ENCODE measurements at regions not wholly inside any gene's neighbourhood (a gene's known extent, or its start where the extent isn't known, plus 50 kb on each side); places are given as distances from the start of the nearest gene placed in this dataset.

- H4K8ac ChIP-seq (ENCODE audit: extremely low read depth, insufficient read depth, low read length): no peak overlapping the region
- H3K4me1 ChIP-seq (replicated peaks in 1 of 4; ENCODE audit: control insufficient read depth in 3 of 4, insufficient read depth in 4 of 4, low read length in 3 of 4): no peaks in the 10 kb centered on the region
- H3K4ac ChIP-seq (replicated peaks; ENCODE audit: insufficient read length, low read depth, low read length): no peak overlapping the region
- no peaks in the 10 kb centered on the region for H3K79me2 ChIP-seq (ENCODE audit: control insufficient read depth in 1 of 2, insufficient read depth in 2 of 2, low read length in 2 of 2)
- no peak overlapping the region for H2BK15ac ChIP-seq (ENCODE audit: low read length)
- H3K56ac ChIP-seq (replicated peaks; ENCODE audit: insufficient read length, low read depth, low read length): no peak overlapping the region
- DNase-seq (ENCODE audit: low read depth in 1 of 2, low spot score in 2 of 2) (no peak), FAIRE-seq (no peak)
- no peak overlapping the region for H3K14ac ChIP-seq (ENCODE audit: insufficient read length)
- ChIA-PET CTCF (ENCODE audit: partially characterized antibody) (no interaction called here), POLR2A (ENCODE audit: partially characterized antibody) (no interaction called here)
- no peak overlapping the region for H2BK20ac ChIP-seq (ENCODE audit: low read length)
- no peak overlapping the region for H3K9ac ChIP-seq (replicated peaks in 1 of 4; ENCODE audit: extremely low read depth in 1 of 4, low read depth in 3 of 4, low read length in 3 of 4)
- no peak overlapping the region for H4K91ac ChIP-seq (replicated peaks; ENCODE audit: insufficient read length, low read length)
- no peak overlapping the region for H2BK12ac ChIP-seq (ENCODE audit: low read depth, low read length)
- H2AFZ ChIP-seq (ENCODE audit: low read length): no peak overlapping the region
- no peak overlapping the region for H3K4me3 ChIP-seq (ENCODE audit: extremely low read depth in 1 of 4, insufficient read depth in 2 of 4, low read depth in 3 of 4, low read length in 4 of 4)
- H3K36me3 ChIP-seq (ENCODE audit: control insufficient read depth in 2 of 4, insufficient read depth in 4 of 4, low read length in 3 of 4): no peaks in the 10 kb centered on the region
- no peak overlapping the region for H2BK5ac ChIP-seq (ENCODE audit: low read depth, low read length)
- H2BK120ac ChIP-seq (replicated peaks; ENCODE audit: low read depth, low read length): no peak overlapping the region
- H3K23ac ChIP-seq (ENCODE audit: insufficient read length): no peak overlapping the region
- H4K5ac ChIP-seq (ENCODE audit: insufficient read length, low read depth, low read length): no peak overlapping the region
- H3K27me3 ChIP-seq (replicated peaks in 1 of 4; ENCODE audit: control insufficient read depth in 3 of 4, extremely low read depth in 1 of 4, insufficient read depth in 3 of 4, low read length in 3 of 4): no peaks in the 10 kb centered on the region
- no peak overlapping the region for H2AK5ac ChIP-seq (ENCODE audit: low read depth, low read length)
- no peaks in the 10 kb centered on the region for H4K20me1 ChIP-seq (replicated peaks in 1 of 2; ENCODE audit: control insufficient read depth in 1 of 2, insufficient read depth in 2 of 2, low read length in 2 of 2)
- H3K27ac ChIP-seq (ENCODE audit: low read depth, low read length): no peak overlapping the region
- WGBS, 2 experiments (ENCODE audit: extremely low coverage in 1 of 2, insufficient coverage in 1 of 2, insufficient read length in 1 of 2, insufficient replicate concordance in 2 of 2, low coverage in 1 of 2, low lambda C conversion rate in 2 of 2, missing lambda C conversion rate in 1 of 2): 92% methylated on average over 2 of the region's 2 CpGs; no CpG with 5 or more reads in 1 of the 2 experiments
- no peaks in the 10 kb centered on the region for H3K79me1 ChIP-seq (ENCODE audit: low read depth, low read length)
- H3K4me2 ChIP-seq (ENCODE audit: insufficient read depth in 1 of 2, low read depth in 2 of 2, low read length in 2 of 2): no peak overlapping the region
- no peaks in the 10 kb centered on the region for H3K23me2 ChIP-seq (ENCODE audit: low read depth, low read length)
- no peak overlapping the region for H3K18ac ChIP-seq (ENCODE audit: extremely low read depth, low read length)
- no peaks in the 10 kb centered on the region for H3K9me3 ChIP-seq (ENCODE audit: insufficient read depth in 2 of 2, low read depth in 1 of 2, low read length in 1 of 2)
- TF ChIP-seq CEBPB (IDR thresholded peaks at IDR 0.05; ENCODE audit: low read depth, low read length) (no peak), CREB1 (IDR thresholded peaks at IDR 0.05) (no peak), EZH2 (IDR thresholded peaks at IDR 0.05; ENCODE audit: low read depth, low read length, severe bottlenecking) (no peak), TAF1 (IDR thresholded peaks at IDR 0.05; ENCODE audit: low read depth, low read length) (no peak), TAF7 (optimal IDR thresholded peaks at IDR 0.05; ENCODE audit: borderline replicate concordance, low read depth, low read length) (no peak), RAD21 (IDR thresholded peaks at IDR 0.05 in 1 of 2, conservative IDR thresholded peaks at IDR 0.05 in 1 of 2; ENCODE audit: low read depth in 2 of 2, low read length in 2 of 2) (no peak), SP2 (IDR thresholded peaks at IDR 0.05; ENCODE audit: low read length) (no peak), RXRA (IDR thresholded peaks at IDR 0.05; ENCODE audit: insufficient read depth, low read depth, low read length) (no peak), CTBP2 (IDR thresholded peaks at IDR 0.05; ENCODE audit: borderline replicate concordance, insufficient read depth, insufficient read length, low read length) (no peak), SP4 (IDR thresholded peaks at IDR 0.05; ENCODE audit: low read length) (no peak), CHD1 (IDR thresholded peaks at IDR 0.05; ENCODE audit: low read depth, low read length) (no peak), E2F6 (IDR thresholded peaks at IDR 0.05) (no peak), MAX (IDR thresholded peaks at IDR 0.05) (no peak), MAFK (IDR thresholded peaks at IDR 0.05; ENCODE audit: low read depth, low read length) (no peak), SIX5 (IDR thresholded peaks at IDR 0.05; ENCODE audit: low read depth, low read length) (no peak), EGR1 (IDR thresholded peaks at IDR 0.05; ENCODE audit: borderline replicate concordance, low read depth, low read length) (no peak)
These were observed 92.8 kb downstream of the DIO3 start for GRCh38 chr14:101654051-101654450.
